ENCODE measurements at regions not wholly inside any gene's neighbourhood (a gene's known extent, or its start where the extent isn't known, plus 50 kb on each side); places are given as distances from the start of the nearest gene placed in this dataset.

GRCh38 chr1:239250353-239251035, 135.9 kb upstream of the CHRM3 start:
- no peak for TF ChIP-seq CTCF (IDR thresholded peaks at IDR 0.05; ENCODE audit: borderline replicate concordance, control extremely low read depth, extremely low read depth, insufficient read depth, missing control alignments)
- DNase-seq (ENCODE audit: low spot score): no peak
- in situ Hi-C loops (cut with MboI; ENCODE audit: low sequenced_read_pairs, unreplicated experiment): no loop called here

GRCh38 chr1:239247285-239247684, 139.1 kb upstream of the CHRM3 start:
- in situ Hi-C loops (cut with MboI; ENCODE audit: low sequenced_read_pairs, unreplicated experiment): no loop called here
- no peak for TF ChIP-seq CTCF (IDR thresholded peaks at IDR 0.05; ENCODE audit: borderline replicate concordance, control extremely low read depth, extremely low read depth, insufficient read depth, missing control alignments)
- no peak for DNase-seq (ENCODE audit: low spot score)

- in situ Hi-C loops (cut with MboI; ENCODE audit: low sequenced_read_pairs, unreplicated experiment): no loop called here
- DNase-seq (ENCODE audit: low spot score): no peak
- TF ChIP-seq CTCF (IDR thresholded peaks at IDR 0.05; ENCODE audit: borderline replicate concordance, control extremely low read depth, extremely low read depth, insufficient read depth, missing control alignments): no peak
Observed at GRCh38 chr1:239244084-239244483, 142.3 kb upstream of the CHRM3 start.

GRCh38 chr1:239243006-239243405, 143.4 kb upstream of the CHRM3 start:
- in situ Hi-C loops (cut with MboI; ENCODE audit: low sequenced_read_pairs, unreplicated experiment): no loop called here
- TF ChIP-seq CTCF (IDR thresholded peaks at IDR 0.05; ENCODE audit: borderline replicate concordance, control extremely low read depth, extremely low read depth, insufficient read depth, missing control alignments): no peak
- no peak for DNase-seq (ENCODE audit: low spot score)

GRCh38 chr1:239242404-239242803, 144.0 kb upstream of the CHRM3 start:
- no peak for TF ChIP-seq CTCF (IDR thresholded peaks at IDR 0.05; ENCODE audit: borderline replicate concordance, control extremely low read depth, extremely low read depth, insufficient read depth, missing control alignments)
- in situ Hi-C loops (cut with MboI; ENCODE audit: low sequenced_read_pairs, unreplicated experiment): no loop called here
- no peak for DNase-seq (ENCODE audit: low spot score)

- no peak for TF ChIP-seq CTCF (IDR thresholded peaks at IDR 0.05; ENCODE audit: borderline replicate concordance, control extremely low read depth, extremely low read depth, insufficient read depth, missing control alignments)
- in situ Hi-C loops (cut with MboI; ENCODE audit: low sequenced_read_pairs, unreplicated experiment): no loop called here
- DNase-seq (ENCODE audit: low spot score): no peak
Observed at GRCh38 chr1:239240736-239241135, 145.6 kb upstream of the CHRM3 start.

All from GM13976 (cell line).